Naive thymus-derived CD4-positive, alpha-beta T cell (primary cell): ENCODE measurements at regions not wholly inside any gene's neighbourhood (a gene's known extent, or its start where the extent isn't known, plus 50 kb on each side); places are given as distances from the start of the nearest gene placed in this dataset.

Source experiments
- ATAC-seq: fragments of 150-1000 bp; cut with Tn5 transposase; 2 replicates; pipeline ENCODE4 v1.10.0; 2021; ENCODE audit warnings: mild to moderate bottlenecking, moderate library complexity
- CTCF ChIA-PET: fragments of 350-600 bp; sonication (Branson Sonifier 250); formaldehyde crosslinking; loops from one replicate; lab custom pipeline; 2021; ENCODE audit warnings: antibody characterized with exemption; lab: Charles Lee
- POLR2A ChIA-PET: fragments of 350-600 bp; sonication (Branson Sonifier 250); formaldehyde crosslinking; loops from one replicate; lab custom pipeline; 2021; ENCODE audit warnings: antibody characterized with exemption, inconsistent platforms; lab: Charles Lee
- DNase-seq, 9 donors: peaks; one replicate each; pipeline versions ENCODE4 v3.0.0 to v3.0.0-alpha.2; 2020 to 2022; ENCODE audit warnings: mixed read lengths in 1 of 9
- H3K27ac ChIP-seq: one replicate; pipeline ENCODE4 v1.7.0; 2013; ENCODE audit warnings: mild to moderate bottlenecking, low read depth, low read length, moderate library complexity
- H3K27me3 ChIP-seq, 2 donors: one replicate each; pipeline ENCODE4 v1.7.0; 2013; ENCODE audit warnings: low read length in 2 of 2, mild to moderate bottlenecking in 2 of 2, moderate library complexity in 2 of 2; ENCODE audit not compliant: control insufficient read depth in 2 of 2, insufficient read depth in 2 of 2
- H3K36me3 ChIP-seq, 3 experiments: 1 replicate in 2 of 3; 2 replicates in 1 of 3; pipeline ENCODE4 v1.7.0; 2013; ENCODE audit warnings: low read length in 3 of 3, mild to moderate bottlenecking in 3 of 3, moderate library complexity in 1 of 3; ENCODE audit not compliant: insufficient read depth in 3 of 3, control insufficient read depth in 2 of 3
- H3K4me1 ChIP-seq, 2 donors: one replicate each; pipeline ENCODE4 v1.7.0; 2013; ENCODE audit warnings: low read length in 2 of 2, mild to moderate bottlenecking in 2 of 2, moderate library complexity in 1 of 2; ENCODE audit not compliant: control insufficient read depth in 2 of 2, insufficient read depth in 2 of 2
- H3K4me3 ChIP-seq: 2 replicates; pipeline ENCODE4 v1.7.0; 2013; ENCODE audit warnings: mild to moderate bottlenecking, low read length
- H3K9me3 ChIP-seq, 3 experiments: 1 replicate in 2 of 3; 2 replicates in 1 of 3; pipeline ENCODE4 v1.7.0; 2013; ENCODE audit warnings: low read length in 3 of 3; ENCODE audit not compliant: control insufficient read depth in 2 of 3
- H3K27ac Mint-ChIP-seq, 9 donors: one replicate each; pipeline ENCODE4 v1.8.0; 2020 to 2022; ENCODE audit warnings: mixed read lengths in 9 of 9, mild to moderate bottlenecking in 8 of 9, moderate library complexity in 5 of 9, inconsistent platforms in 2 of 9
- H3K27me3 Mint-ChIP-seq, 5 donors: one replicate each; pipeline ENCODE4 v1.8.0; 2021 to 2022; ENCODE audit warnings: mixed read lengths in 5 of 5, mild to moderate bottlenecking in 1 of 5
- H3K36me3 Mint-ChIP-seq, 5 donors: one replicate each; pipeline ENCODE4 v1.8.0; 2020 to 2022; ENCODE audit warnings: mixed read lengths in 5 of 5, mild to moderate bottlenecking in 3 of 5, inconsistent platforms in 1 of 5
- H3K4me1 Mint-ChIP-seq, 7 donors: one replicate each; pipeline ENCODE4 v1.8.0; 2020 to 2022; ENCODE audit warnings: mixed read lengths in 7 of 7, mild to moderate bottlenecking in 3 of 7, inconsistent platforms in 1 of 7
- H3K4me3 Mint-ChIP-seq, 10 donors: one replicate each; pipeline ENCODE4 v1.8.0; 2020 to 2022; ENCODE audit warnings: mild to moderate bottlenecking in 10 of 10, mixed read lengths in 10 of 10, moderate library complexity in 6 of 10, inconsistent platforms in 2 of 10
- H3K9me3 Mint-ChIP-seq, 11 donors: one replicate each; pipeline ENCODE4 v1.8.0; 2020 to 2022; ENCODE audit warnings: mixed read lengths in 11 of 11, mild to moderate bottlenecking in 4 of 11, inconsistent platforms in 1 of 11, moderate library complexity in 1 of 11
- intact Hi-C, 2 donors: fragments of 100-400 bp; cut with micrococcal nuclease; formaldehyde crosslinking; loops; one replicate each; pipeline ENCODE4 v1.15.1; 2023

GRCh38 chr4:187839765-187840164, 155.8 kb upstream of the ZFP42 start:
- Mint-ChIP-seq H3K9me3 (peaks cover 0 to 37% (median 11%) of the 10 kb centered on the region in 11 donors), H3K27ac (no peak overlapping the region), H3K4me1 (no peaks in the 10 kb centered on the region), H3K4me3 (no peak overlapping the region), H3K27me3 (no peaks in the 10 kb centered on the region), H3K36me3 (no peaks in the 10 kb centered on the region)
- ChIA-PET POLR2A (no interaction called here), CTCF (no interaction called here)
- Histone ChIP-seq H3K27ac (no peak overlapping the region), H3K9me3 (no peaks in the 10 kb centered on the region), H3K36me3 (no peaks in the 10 kb centered on the region), H3K27me3 (no peaks in the 10 kb centered on the region), H3K4me3 (no peak overlapping the region), H3K4me1 (no peaks in the 10 kb centered on the region)
- ATAC-seq (no peak), DNase-seq (no peak)
- intact Hi-C loops = no loop called here

GRCh38 chr4:187840814-187841213, 154.8 kb upstream of the ZFP42 start:
- ChIA-PET CTCF (no interaction called here), POLR2A (no interaction called here)
- H3K36me3 ChIP-seq = no peaks in the 10 kb centered on the region
- H3K27ac ChIP-seq = no peak overlapping the region
- no peak overlapping the region for H3K4me3 Mint-ChIP-seq
- H3K4me1 ChIP-seq = no peaks in the 10 kb centered on the region
- H3K4me1 Mint-ChIP-seq = no peaks in the 10 kb centered on the region
- ATAC-seq (no peak), DNase-seq (no peak)
- H3K36me3 Mint-ChIP-seq = no peaks in the 10 kb centered on the region
- H3K4me3 ChIP-seq = no peak overlapping the region
- intact Hi-C loops = no loop called here
- no peaks in the 10 kb centered on the region for H3K27me3 ChIP-seq
- peaks cover 0 to 42% (median 15%) of the 10 kb centered on the region in 11 donors for H3K9me3 Mint-ChIP-seq
- no peaks in the 10 kb centered on the region for H3K27me3 Mint-ChIP-seq
- H3K27ac Mint-ChIP-seq = no peak overlapping the region
- no peaks in the 10 kb centered on the region for H3K9me3 ChIP-seq

GRCh38 chr4:187849556-187850225, 145.9 kb upstream of the ZFP42 start:
- peaks cover 0 to 39% (median 9%) of the 10 kb centered on the region in 11 donors for H3K9me3 Mint-ChIP-seq
- intact Hi-C loops = no loop called here
- no peak overlapping the region for H3K27ac Mint-ChIP-seq
- peaks cover 0 to 1% (median 0%) of the 10 kb centered on the region in 7 donors for H3K4me1 Mint-ChIP-seq
- no peaks in the 10 kb centered on the region for H3K27me3 Mint-ChIP-seq
- no peaks in the 10 kb centered on the region for H3K27me3 ChIP-seq
- H3K4me3 ChIP-seq = no peak overlapping the region
- ATAC-seq = no peak
- H3K4me3 Mint-ChIP-seq = no peak overlapping the region
- CTCF ChIA-PET = no interaction called here
- H3K27ac ChIP-seq = no peak overlapping the region
- POLR2A ChIA-PET = no interaction called here
- H3K4me1 ChIP-seq = no peaks in the 10 kb centered on the region
- peaks cover 0 to 4% (median 0%) of the 10 kb centered on the region in 5 donors for H3K36me3 Mint-ChIP-seq
- no peaks in the 10 kb centered on the region for H3K36me3 ChIP-seq
- no peaks in the 10 kb centered on the region for H3K9me3 ChIP-seq
- DNase-seq = no peak

GRCh38 chr4:187865914-187866313, 129.7 kb upstream of the ZFP42 start:
- Histone ChIP-seq H3K27ac (no peak overlapping the region), H3K36me3 (no peaks in the 10 kb centered on the region), H3K9me3 (no peaks in the 10 kb centered on the region), H3K27me3 (no peaks in the 10 kb centered on the region), H3K4me1 (no peaks in the 10 kb centered on the region), H3K4me3 (no peak overlapping the region)
- ChIA-PET CTCF (no interaction called here), POLR2A (no interaction called here)
- H3K4me1 Mint-ChIP-seq = peaks cover 0 to 1% (median 0%) of the 10 kb centered on the region in 7 donors
- H3K9me3 Mint-ChIP-seq = peaks cover 0 to 13% (median 4%) of the 10 kb centered on the region in 11 donors
- ATAC-seq (no peak), DNase-seq (no peak)
- H3K36me3 Mint-ChIP-seq = no peaks in the 10 kb centered on the region
- intact Hi-C loops = no loop called here
- H3K4me3 Mint-ChIP-seq = no peak overlapping the region
- no peak overlapping the region for H3K27ac Mint-ChIP-seq
- no peaks in the 10 kb centered on the region for H3K27me3 Mint-ChIP-seq

GRCh38 chr4:187883049-187883448, 112.5 kb upstream of the ZFP42 start:
- Mint-ChIP-seq H3K27me3 (no peaks in the 10 kb centered on the region), H3K36me3 (no peaks in the 10 kb centered on the region), H3K4me1 (no peaks in the 10 kb centered on the region), H3K9me3 (peaks cover 0 to 15% (median 8%) of the 10 kb centered on the region in 11 donors), H3K27ac (no peak overlapping the region), H3K4me3 (no peak overlapping the region)
- CTCF ChIA-PET = no interaction called here
- no peaks in the 10 kb centered on the region for H3K9me3 ChIP-seq
- DNase-seq = no peak
- H3K36me3 ChIP-seq = no peaks in the 10 kb centered on the region
- intact Hi-C loops = no loop called here
- no peaks in the 10 kb centered on the region for H3K4me1 ChIP-seq
- no peaks in the 10 kb centered on the region for H3K27me3 ChIP-seq
- H3K27ac ChIP-seq = no peak overlapping the region
- POLR2A ChIA-PET = no interaction called here
- no peak for ATAC-seq
- no peak overlapping the region for H3K4me3 ChIP-seq

GRCh38 chr4:187883836-187884475, 111.6 kb upstream of the ZFP42 start:
- Histone ChIP-seq H3K4me3 (no peak overlapping the region), H3K27ac (no peak overlapping the region), H3K36me3 (no peaks in the 10 kb centered on the region), H3K4me1 (no peaks in the 10 kb centered on the region), H3K27me3 (no peaks in the 10 kb centered on the region), H3K9me3 (no peaks in the 10 kb centered on the region)
- Mint-ChIP-seq H3K36me3 (no peaks in the 10 kb centered on the region), H3K4me3 (no peak overlapping the region), H3K4me1 (no peaks in the 10 kb centered on the region), H3K9me3 (peaks cover 0 to 14% (median 9%) of the 10 kb centered on the region in 11 donors), H3K27me3 (no peaks in the 10 kb centered on the region), H3K27ac (peak overlapping the region in 1 of 9 donors; percentile 20)
- ChIA-PET CTCF (no interaction called here), POLR2A (no interaction called here)
- intact Hi-C loops = no loop called here
- DNase-seq (no peak), ATAC-seq (no peak)

- intact Hi-C loops = no loop called here
- Mint-ChIP-seq H3K4me1 (no peaks in the 10 kb centered on the region), H3K27me3 (no peaks in the 10 kb centered on the region), H3K27ac (no peak overlapping the region), H3K9me3 (peaks cover 0 to 18% (median 10%) of the 10 kb centered on the region in 11 donors), H3K4me3 (no peak overlapping the region), H3K36me3 (no peaks in the 10 kb centered on the region)
- Histone ChIP-seq H3K27ac (no peak overlapping the region), H3K36me3 (no peaks in the 10 kb centered on the region), H3K27me3 (no peaks in the 10 kb centered on the region), H3K4me1 (no peaks in the 10 kb centered on the region), H3K4me3 (no peak overlapping the region), H3K9me3 (no peaks in the 10 kb centered on the region)
- CTCF ChIA-PET = no interaction called here
- POLR2A ChIA-PET = no interaction called here
- no peak for DNase-seq
- ATAC-seq = no peak
These were observed 107.7 kb upstream of the ZFP42 start for GRCh38 chr4:187887906-187888305.
